NCI-H128 (cell line): ENCODE measurements at regions not wholly inside any gene's neighbourhood (a gene's known extent, or its start where the extent isn't known, plus 50 kb on each side); places are given as distances from the start of the nearest gene placed in this dataset.
"Not testable (repeated sequence)": the region's sequence is repeated elsewhere in the genome, so short reads cannot be mapped to it uniquely, and the experiment has no call there.

Experiments
- DNase-seq: peaks from one replicate; lab custom pipeline; 2025; ENCODE audit not compliant: unreplicated experiment; lab: John Stamatoyannopoulos, UW

- peak; percentile 77 for DNase-seq
Measured at GRCh38 chr6:27807441-27808241, 104.6 kb downstream of the OR2B2 start.

GRCh38 chr6:27806981-27807440, 105.2 kb downstream of the OR2B2 start:
- no peak for DNase-seq

GRCh38 chr6:27805347-27805746, 106.8 kb downstream of the OR2B2 start:
- DNase-seq = no peak

GRCh38 chr6:27804851-27805250, 107.3 kb downstream of the OR2B2 start:
- DNase-seq = no peak

- no peak for DNase-seq
Measured at GRCh38 chr6:27800731-27801373, 111.3 kb downstream of the OR2B2 start.

GRCh38 chr6:27797960-27798359, 114.2 kb downstream of the OR2B2 start:
- DNase-seq = no peak

- DNase-seq = not testable (repeated sequence)
Measured at GRCh38 chr6:27796736-27797481, 115.3 kb downstream of the OR2B2 start.

GRCh38 chr6:27795697-27796494, 116.3 kb downstream of the OR2B2 start:
- peak; percentile 62 for DNase-seq

GRCh38 chr6:27791182-27791943, 120.8 kb downstream of the OR2B2 start:
- no peak for DNase-seq

- not testable (repeated sequence) for DNase-seq
Measured at GRCh38 chr6:27788376-27788775, 123.8 kb downstream of the OR2B2 start.

GRCh38 chr6:27786048-27786447, 126.1 kb downstream of the OR2B2 start:
- no peak for DNase-seq

- DNase-seq = no peak
Measured at GRCh38 chr6:27785294-27785693, 126.9 kb downstream of the OR2B2 start.

GRCh38 chr6:27782748-27783147, 129.4 kb downstream of the OR2B2 start:
- no peak for DNase-seq

GRCh38 chr6:27778625-27779417, 133.4 kb downstream of the OR2B2 start:
- no peak for DNase-seq

GRCh38 chr6:27777614-27778355, 134.4 kb downstream of the OR2B2 start:
- DNase-seq = no peak

GRCh38 chr6:27777126-27777525, 135.1 kb downstream of the OR2B2 start:
- no peak for DNase-seq

- no peak for DNase-seq
Measured at GRCh38 chr6:27776504-27776903, 135.7 kb downstream of the OR2B2 start.

- no peak for DNase-seq
Measured at GRCh38 chr6:27775796-27776184, 136.4 kb downstream of the OR2B2 start.
